ENCODE measurements at regions not wholly inside any gene's neighbourhood (a gene's known extent, or its start where the extent isn't known, plus 50 kb on each side); places are given as distances from the start of the nearest gene placed in this dataset.

DNA sequence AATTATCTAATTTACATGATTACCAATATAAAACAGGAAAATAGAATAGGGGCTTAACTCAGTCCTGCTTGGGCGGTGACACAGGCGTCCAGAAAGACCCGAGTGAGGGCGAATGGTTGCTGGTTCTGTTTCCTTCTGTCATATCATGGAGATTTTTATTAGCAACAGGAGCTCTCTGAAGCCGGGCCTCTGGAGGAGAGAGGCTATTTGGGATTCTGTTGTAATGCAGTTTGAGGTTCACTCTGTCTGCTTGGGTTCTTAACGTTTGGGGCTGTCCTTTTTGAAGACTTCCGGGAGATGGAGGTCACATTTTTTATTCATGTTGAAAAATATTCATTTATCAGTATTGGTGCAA lies 115.7 kb upstream of the ZNF536 start:
- TF ChIP-seq CTCF (IDR thresholded peaks at IDR 0.05) = no peak

GRCh38 chr19:30263830-30264381 lies 108.3 kb upstream of the ZNF536 start:
- TF ChIP-seq CTCF (IDR thresholded peaks at IDR 0.05) = no peak

GRCh38 chr19:30266687-30267086 lies 105.5 kb upstream of the ZNF536 start:
- no peak for TF ChIP-seq CTCF (IDR thresholded peaks at IDR 0.05)

- no peak for TF ChIP-seq CTCF (IDR thresholded peaks at IDR 0.05)
Observed at GRCh38 chr19:30267332-30267731, 104.9 kb upstream of the ZNF536 start.

DNA sequence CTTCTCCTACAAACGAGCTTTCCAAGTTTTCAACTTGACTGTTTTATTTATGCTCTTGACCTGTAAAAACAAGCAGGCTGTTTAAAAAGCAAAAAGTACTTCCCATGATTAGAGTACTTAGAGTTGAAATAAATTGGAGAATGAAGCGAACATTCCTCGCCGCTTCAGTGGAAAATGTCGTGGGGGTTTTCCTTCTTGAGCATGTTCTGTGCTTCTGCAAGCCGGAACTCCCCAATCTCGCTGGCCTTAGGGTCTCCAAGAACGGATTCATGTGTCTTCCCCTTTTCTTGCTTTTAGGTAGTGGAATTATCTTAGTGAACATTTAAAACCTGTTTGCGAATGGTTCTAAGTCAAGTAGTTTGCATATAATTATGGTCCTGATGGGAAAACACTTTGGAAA lies 103.6 kb upstream of the ZNF536 start:
- TF ChIP-seq CTCF (IDR thresholded peaks at IDR 0.05) = no peak

- TF ChIP-seq CTCF (IDR thresholded peaks at IDR 0.05) = no peak
Observed at GRCh38 chr19:30269638-30270037, 102.5 kb upstream of the ZNF536 start.

DNA sequence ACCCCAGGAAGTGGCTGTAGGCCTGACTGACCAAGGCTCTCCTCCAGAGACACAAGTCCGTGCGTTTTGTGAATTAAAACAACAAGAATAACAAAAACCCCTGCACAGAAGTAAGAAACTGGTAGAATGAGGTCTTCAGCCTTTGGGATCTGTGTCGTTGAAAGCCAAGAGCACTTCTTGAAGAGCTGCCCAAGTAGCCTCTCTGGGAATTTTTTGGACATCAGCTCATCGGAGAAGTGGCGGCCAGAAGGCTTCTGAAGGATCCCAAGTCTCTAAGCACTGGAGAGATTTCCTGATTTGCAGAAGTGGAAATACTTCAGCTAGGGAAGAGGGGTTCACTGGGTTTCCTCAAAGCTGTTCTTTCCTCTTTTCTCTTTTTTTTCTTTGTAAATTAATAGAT lies 100.4 kb upstream of the ZNF536 start:
- no peak for TF ChIP-seq CTCF (IDR thresholded peaks at IDR 0.05)

GRCh38 chr19:30272554-30272953 lies 99.6 kb upstream of the ZNF536 start:
- no peak for TF ChIP-seq CTCF (IDR thresholded peaks at IDR 0.05)
